PC-9 (cell line): ENCODE measurements at regions not wholly inside any gene's neighbourhood (a gene's known extent, or its start where the extent isn't known, plus 50 kb on each side); places are given as distances from the start of the nearest gene placed in this dataset.

Experiments used
- BruUV-seq: library from RNA; stranded (reverse); fragments of 400-500 nt; replicated peaks from 2 replicates; lab custom pipeline; 2021; lab: Mats Ljungman, UMichigan
- CTCF ChIA-PET: fragments of 300-600 bp; sonication (Branson Sonifier 250); formaldehyde crosslinking; loops from one replicate; lab custom pipeline; 2022; ENCODE audit warnings: antibody characterized with exemption; lab: Charles Lee
- POLR2A ChIA-PET: fragments of 300-600 bp; sonication (Branson Sonifier 250); formaldehyde crosslinking; loops from one replicate; lab custom pipeline; 2022; ENCODE audit warnings: antibody characterized with exemption; ENCODE audit not compliant: unreplicated experiment; lab: Charles Lee
- DNase-seq, 2 experiments: peaks; one replicate each; pipeline versions ENCODE4 v3.0.0 to v3.0.0-alpha.2; 2015 to 2022; ENCODE audit warnings: mixed read lengths in 1 of 2
- H2AFZ ChIP-seq: fragments of 200-600 bp; sonication (generic); 2 replicates; pipeline ENCODE4 v1.8.1; 2017; ENCODE audit warnings: antibody characterized with exemption
- H3F3A ChIP-seq: fragments of 200-600 bp; sonication (generic); 2 replicates; pipeline ENCODE4 v1.8.1; 2017; ENCODE audit warnings: antibody characterized with exemption, mild to moderate bottlenecking, low read depth; ENCODE audit not compliant: insufficient read depth
- H3K27ac ChIP-seq: fragments of 200-600 bp; sonication (generic); 2 replicates; pipeline ENCODE4 v1.6.1; 2016; ENCODE audit warnings: mixed run types
- H3K27me3 ChIP-seq: fragments of 200-600 bp; sonication (generic); 2 replicates; pipeline ENCODE4 v1.6.1; 2016; ENCODE audit warnings: low read depth, mixed run types; ENCODE audit not compliant: insufficient read depth
- H3K36me3 ChIP-seq: fragments of 200-600 bp; sonication (generic); 2 replicates; pipeline ENCODE4 v1.6.1; 2016; ENCODE audit warnings: low read depth, mixed run types
- H3K4me1 ChIP-seq: fragments of 200-600 bp; sonication (generic); replicated peaks from 2 replicates; pipeline ENCODE4 v1.6.1; 2016; ENCODE audit warnings: mixed run types; ENCODE audit not compliant: insufficient read depth
- H3K4me2 ChIP-seq: fragments of 200-600 bp; sonication (generic); 2 replicates; pipeline ENCODE4 v1.6.1; 2017; ENCODE audit warnings: mixed run types
- H3K4me3 ChIP-seq: fragments of 200-600 bp; sonication (generic); 2 replicates; pipeline ENCODE4 v1.6.1; 2016; ENCODE audit warnings: mixed run types
- H3K79me2 ChIP-seq: fragments of 200-600 bp; sonication (generic); 2 replicates; pipeline ENCODE4 v1.6.1; 2017; ENCODE audit warnings: low read depth, mixed run types
- H3K9me2 ChIP-seq: fragments of 200-600 bp; sonication (generic); 2 replicates; pipeline ENCODE4 v1.8.1; 2017; ENCODE audit warnings: mild to moderate bottlenecking; ENCODE audit not compliant: insufficient read depth
- H3K9me3 ChIP-seq: fragments of 200-600 bp; sonication (generic); 2 replicates; pipeline ENCODE4 v1.8.1; 2016; ENCODE audit warnings: low read depth; ENCODE audit not compliant: insufficient read depth
- H4K20me1 ChIP-seq: fragments of 200-600 bp; sonication (generic); 2 replicates; pipeline ENCODE4 v1.8.1; 2017; ENCODE audit not compliant: insufficient read depth
- EZH2 ChIP-seq: fragments of 200-600 bp; sonication (generic); IDR thresholded peaks from 2 replicates; pipeline ENCODE4 v1.8.0; 2017; ENCODE audit warnings: antibody characterized with exemption, low read depth
- intact Hi-C: fragments of 100-400 bp; cut with micrococcal nuclease; formaldehyde crosslinking; loops from one replicate; pipeline ENCODE4 v1.10.0; 2022; ENCODE audit not compliant: unreplicated experiment
- TF ChIP-seq, protein P1 (sequence below): fragments of 200-600 bp; sonication (generic); conservative IDR thresholded peaks from 2 replicates; pipeline ENCODE4 v1.6.1; 2017; ENCODE audit warnings: mixed run types, antibody characterized with exemption, mild to moderate bottlenecking, moderate library complexity

DNA sequence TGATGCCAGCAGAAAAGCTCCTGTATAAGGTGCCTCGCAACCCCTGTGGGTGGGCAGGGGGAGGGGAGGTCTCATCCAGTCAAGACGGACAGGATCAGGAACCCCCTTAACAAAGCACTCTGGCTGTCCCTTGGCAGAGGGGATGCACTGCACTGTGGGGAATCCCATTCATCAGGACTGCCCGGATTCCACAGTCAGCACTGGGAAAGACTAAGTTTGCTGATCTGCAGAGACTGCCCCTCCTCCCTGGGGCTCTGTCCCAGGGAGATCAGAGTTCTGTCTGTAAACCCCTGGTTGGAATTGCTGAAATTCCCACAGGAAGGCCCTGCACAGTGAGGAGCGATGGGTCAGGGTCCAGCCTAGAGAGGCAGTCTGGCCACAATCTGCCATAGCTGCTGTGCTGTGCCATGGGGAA lies 149.5 kb upstream of the RBBP8 start:
- H3K4me2 ChIP-seq = no peak overlapping the region

DNA sequence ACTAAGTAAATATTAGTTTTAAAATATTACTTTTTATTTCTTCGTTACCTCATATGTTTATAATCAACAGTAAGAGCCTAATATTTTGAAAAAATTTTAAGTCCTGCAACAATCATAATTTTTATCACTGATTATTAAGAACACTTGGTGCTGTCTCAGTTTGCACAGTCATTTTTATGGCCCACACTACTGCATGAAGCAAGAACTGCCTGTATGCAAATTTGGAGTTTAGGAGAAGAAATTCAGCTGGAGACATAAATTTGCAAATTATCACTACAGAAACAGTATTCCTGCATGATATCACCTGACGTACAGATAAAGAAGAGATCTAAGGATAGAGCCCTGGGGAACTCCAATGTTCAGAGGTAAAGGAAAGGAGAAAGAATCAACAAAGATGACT lies 144.1 kb upstream of the RBBP8 start:
- no peak overlapping the region for H3K4me3 ChIP-seq
- no peak overlapping the region for H3K27ac ChIP-seq
- POLR2A ChIA-PET = interaction anchor here (0.6 kb wide), 1 partner anchor 715 kb away, joined by 3 read pairs; no protein-coding TSS in a partner anchor
- CTCF ChIA-PET = no interaction called here
- H3K9me3 ChIP-seq = no peaks in the 10 kb centered on the region
- TF ChIP-seq, protein P1, sequence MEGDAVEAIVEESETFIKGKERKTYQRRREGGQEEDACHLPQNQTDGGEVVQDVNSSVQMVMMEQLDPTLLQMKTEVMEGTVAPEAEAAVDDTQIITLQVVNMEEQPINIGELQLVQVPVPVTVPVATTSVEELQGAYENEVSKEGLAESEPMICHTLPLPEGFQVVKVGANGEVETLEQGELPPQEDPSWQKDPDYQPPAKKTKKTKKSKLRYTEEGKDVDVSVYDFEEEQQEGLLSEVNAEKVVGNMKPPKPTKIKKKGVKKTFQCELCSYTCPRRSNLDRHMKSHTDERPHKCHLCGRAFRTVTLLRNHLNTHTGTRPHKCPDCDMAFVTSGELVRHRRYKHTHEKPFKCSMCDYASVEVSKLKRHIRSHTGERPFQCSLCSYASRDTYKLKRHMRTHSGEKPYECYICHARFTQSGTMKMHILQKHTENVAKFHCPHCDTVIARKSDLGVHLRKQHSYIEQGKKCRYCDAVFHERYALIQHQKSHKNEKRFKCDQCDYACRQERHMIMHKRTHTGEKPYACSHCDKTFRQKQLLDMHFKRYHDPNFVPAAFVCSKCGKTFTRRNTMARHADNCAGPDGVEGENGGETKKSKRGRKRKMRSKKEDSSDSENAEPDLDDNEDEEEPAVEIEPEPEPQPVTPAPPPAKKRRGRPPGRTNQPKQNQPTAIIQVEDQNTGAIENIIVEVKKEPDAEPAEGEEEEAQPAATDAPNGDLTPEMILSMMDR = no peak
- no peaks in the 10 kb centered on the region for H3K4me1 ChIP-seq
- DNase-seq = no peak
- no peak overlapping the region for H3K4me2 ChIP-seq
- no peaks in the 10 kb centered on the region for H3K79me2 ChIP-seq
- no peaks in the 10 kb centered on the region for H3K9me2 ChIP-seq
- no TSS peak for BruUV-seq
- no peaks in the 10 kb centered on the region for H3K27me3 ChIP-seq
- no peaks in the 10 kb centered on the region for H3F3A ChIP-seq
- no peak overlapping the region for H2AFZ ChIP-seq
- no peaks in the 10 kb centered on the region for H4K20me1 ChIP-seq
- H3K36me3 ChIP-seq = no peaks in the 10 kb centered on the region
- intact Hi-C loops = no loop called here

More for the DNA sequence above, 149.5 kb upstream of the RBBP8 start:
- Histone ChIP-seq H4K20me1 (no peaks in the 10 kb centered on the region), H3K79me2 (no peaks in the 10 kb centered on the region), H3K9me3 (no peaks in the 10 kb centered on the region), H2AFZ (no peak overlapping the region), H3K27me3 (no peaks in the 10 kb centered on the region), H3F3A (no peaks in the 10 kb centered on the region), H3K9me2 (no peaks in the 10 kb centered on the region), H3K27ac (no peak overlapping the region), H3K36me3 (no peaks in the 10 kb centered on the region), H3K4me3 (no peak overlapping the region), H3K4me1 (no peaks in the 10 kb centered on the region)
- TF ChIP-seq, protein P1 = no peak
- no peak for TF ChIP-seq EZH2
- DNase-seq = no peak
- intact Hi-C loops = no loop called here
- ChIA-PET CTCF (no interaction called here), POLR2A (no interaction called here)
- BruUV-seq = no TSS peak

DNA sequence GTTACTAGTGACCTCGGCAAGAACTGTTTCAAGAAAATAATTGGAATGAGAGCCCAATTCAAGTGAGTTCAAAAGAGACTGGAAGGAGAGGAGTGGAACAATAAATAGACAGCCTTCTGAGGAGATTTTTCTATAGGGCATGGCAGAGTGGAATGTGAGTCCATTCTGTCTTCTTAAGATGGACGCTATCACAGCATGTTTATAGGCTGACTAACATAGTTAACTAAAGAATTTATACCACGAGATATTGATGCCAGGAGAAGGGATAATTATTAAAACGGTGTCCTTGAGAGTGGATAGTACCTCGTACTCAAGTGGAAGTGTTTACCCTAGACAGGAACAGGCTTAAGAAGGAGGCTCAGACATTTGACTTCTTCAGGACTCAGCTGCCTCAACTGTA lies 143.5 kb upstream of the RBBP8 start:
- Histone ChIP-seq H3K27me3 (no peaks in the 10 kb centered on the region), H2AFZ (no peak overlapping the region), H3K36me3 (no peaks in the 10 kb centered on the region), H3K4me3 (no peak overlapping the region), H3K9me3 (no peaks in the 10 kb centered on the region), H3K4me1 (no peaks in the 10 kb centered on the region), H4K20me1 (no peaks in the 10 kb centered on the region), H3K27ac (no peak overlapping the region), H3K4me2 (no peak overlapping the region), H3F3A (no peaks in the 10 kb centered on the region), H3K9me2 (no peaks in the 10 kb centered on the region), H3K79me2 (no peaks in the 10 kb centered on the region)
- TF ChIP-seq EZH2 = no peak
- BruUV-seq = no TSS peak
- intact Hi-C loops = no loop called here
- ChIA-PET POLR2A (no interaction called here), CTCF (no interaction called here)
- DNase-seq = no peak

DNA sequence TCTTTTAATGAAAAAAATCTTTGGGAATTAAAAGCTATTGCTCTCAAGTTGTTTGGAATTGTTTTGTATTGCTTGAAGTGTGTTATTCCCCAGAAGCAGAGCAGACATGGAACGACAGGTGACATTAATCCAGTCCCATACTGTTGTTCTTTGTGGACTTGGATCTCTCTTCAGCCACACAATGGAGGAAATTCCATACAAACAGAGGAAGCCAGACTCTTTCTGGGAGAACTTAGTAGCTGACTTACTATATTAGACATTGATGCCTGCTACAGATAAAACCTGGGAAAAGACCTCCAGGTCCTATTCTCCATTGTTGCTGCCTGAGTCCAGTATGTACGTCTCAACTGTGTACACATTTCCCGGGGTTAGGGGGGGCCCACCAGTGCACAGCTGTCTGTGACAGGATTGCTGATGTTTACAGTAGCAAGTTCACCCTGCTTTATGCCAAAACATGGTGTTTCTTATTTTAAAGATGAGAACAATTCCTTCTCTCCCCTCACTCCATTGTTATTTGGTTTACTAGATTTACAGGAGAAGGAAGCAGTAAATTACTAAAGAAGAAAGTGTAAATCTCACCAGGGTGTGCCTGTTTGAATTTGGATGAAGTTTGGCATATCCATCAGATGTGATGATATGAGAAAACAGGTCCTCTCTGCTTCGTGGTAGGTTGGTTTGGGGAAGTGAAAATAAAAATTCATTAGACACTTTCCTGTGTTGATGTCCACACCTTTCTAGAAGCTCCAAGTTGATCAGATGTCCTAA lies 142.4 kb upstream of the RBBP8 start:
- no peak for TF ChIP-seq EZH2
- TF ChIP-seq, protein P1 = no peak
- Histone ChIP-seq H3K9me3 (no peaks in the 10 kb centered on the region), H3K4me3 (no peak overlapping the region), H3K27ac (no peak overlapping the region), H2AFZ (no peak overlapping the region), H3K4me1 (no peaks in the 10 kb centered on the region), H4K20me1 (no peaks in the 10 kb centered on the region), H3K27me3 (no peaks in the 10 kb centered on the region), H3K36me3 (no peaks in the 10 kb centered on the region), H3K4me2 (no peak overlapping the region), H3K79me2 (no peaks in the 10 kb centered on the region), H3F3A (no peaks in the 10 kb centered on the region), H3K9me2 (no peaks in the 10 kb centered on the region)
- no peak for DNase-seq
- intact Hi-C loops = no loop called here
- ChIA-PET CTCF (no interaction called here), POLR2A (no interaction called here)
- no TSS peak for BruUV-seq
